ENCODE measurements at regions not wholly inside any gene's neighbourhood (a gene's known extent, or its start where the extent isn't known, plus 50 kb on each side); places are given as distances from the start of the nearest gene placed in this dataset.

DNA sequence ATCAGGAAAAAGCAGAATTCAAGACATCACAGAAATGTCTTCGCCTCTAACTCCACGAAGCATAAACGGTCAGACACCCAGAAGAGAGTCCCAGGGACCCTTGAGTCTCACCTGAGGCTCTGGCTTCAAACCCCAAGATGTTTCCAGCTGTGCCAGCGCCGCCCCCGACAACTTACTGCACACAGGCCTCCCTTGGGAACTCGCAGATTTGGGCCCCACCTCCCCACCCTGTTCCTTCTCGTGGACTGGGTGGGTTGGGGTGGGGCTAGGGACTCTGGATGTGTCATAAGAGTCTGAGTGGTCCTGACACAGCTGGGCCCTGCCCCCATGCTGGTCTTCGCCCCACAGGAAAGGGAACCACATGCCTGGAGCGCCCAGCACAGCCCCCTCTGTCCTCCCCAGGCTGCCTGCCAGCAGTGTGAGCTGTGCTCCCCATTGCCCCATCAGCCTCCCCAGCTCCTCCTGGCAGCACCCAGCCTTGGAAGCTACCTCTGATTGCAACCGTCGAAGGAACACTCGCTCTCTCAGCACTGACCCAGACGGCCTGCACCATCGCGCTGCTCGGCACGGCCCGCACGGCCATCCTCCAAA lies 147.5 kb downstream of the CRYBB2 start:
- no peak for DNase-seq (ENCODE audit: low read depth)

DNA sequence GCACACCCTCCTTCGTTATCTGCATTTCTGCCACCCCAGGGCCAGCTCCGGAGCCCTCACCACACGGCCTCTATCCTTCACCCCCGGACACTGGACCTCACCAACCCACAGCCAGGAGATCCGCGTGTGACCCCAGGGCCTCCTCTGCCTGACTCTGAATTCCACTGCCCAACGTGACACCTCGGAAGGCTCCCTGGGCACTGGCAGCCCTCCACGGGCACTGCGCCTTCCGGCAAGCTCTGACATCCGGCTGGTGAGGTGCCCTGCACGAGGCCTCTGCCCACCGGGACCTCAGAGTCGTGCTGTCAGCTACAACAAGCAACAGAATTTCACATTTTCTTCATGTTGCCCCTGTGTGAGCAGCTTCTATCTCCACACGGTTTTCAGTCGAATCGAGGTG lies 148.3 kb downstream of the CRYBB2 start:
- no peak for DNase-seq (ENCODE audit: low read depth)

DNA sequence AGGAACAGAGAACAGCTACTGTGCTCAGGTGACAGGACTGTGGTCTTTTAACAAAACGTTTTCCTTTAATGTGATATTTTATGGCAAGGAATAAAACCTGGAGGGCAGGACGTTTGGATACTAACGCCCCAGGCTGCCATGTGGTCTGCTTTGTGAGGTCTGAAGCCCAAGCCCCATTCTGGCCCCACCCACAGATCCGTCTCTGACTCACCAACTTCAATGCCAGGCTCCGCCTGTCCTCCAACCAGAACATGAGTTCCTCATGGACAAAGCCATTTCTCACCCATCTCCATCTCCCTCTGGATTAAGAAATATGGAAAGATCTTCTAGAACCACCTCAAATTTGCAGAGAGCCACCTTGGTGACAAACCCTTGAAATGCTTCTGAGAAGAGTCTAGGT lies 148.8 kb downstream of the CRYBB2 start:
- no peak for DNase-seq (ENCODE audit: low read depth)

DNA sequence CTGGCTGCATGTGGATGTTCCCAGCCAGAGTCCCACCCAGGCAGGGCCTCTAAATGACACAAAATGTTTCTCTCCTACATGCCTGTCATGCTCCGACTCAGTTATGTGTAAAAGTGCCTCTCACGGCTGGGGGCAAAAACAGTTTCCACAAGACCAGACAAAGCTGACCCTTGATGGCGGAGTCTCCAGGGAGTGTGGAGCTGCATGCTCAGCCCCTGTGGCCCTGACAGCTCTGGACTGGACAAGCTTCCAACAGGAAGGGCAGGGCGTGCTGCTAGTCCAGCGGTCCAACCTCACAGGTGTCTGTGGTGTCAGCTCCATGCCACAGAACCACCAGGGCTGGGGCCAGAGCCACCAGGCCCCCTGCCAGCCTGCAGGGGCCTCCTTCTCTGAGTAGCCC lies 149.6 kb downstream of the CRYBB2 start:
- DNase-seq (ENCODE audit: low read depth): no peak

DNA sequence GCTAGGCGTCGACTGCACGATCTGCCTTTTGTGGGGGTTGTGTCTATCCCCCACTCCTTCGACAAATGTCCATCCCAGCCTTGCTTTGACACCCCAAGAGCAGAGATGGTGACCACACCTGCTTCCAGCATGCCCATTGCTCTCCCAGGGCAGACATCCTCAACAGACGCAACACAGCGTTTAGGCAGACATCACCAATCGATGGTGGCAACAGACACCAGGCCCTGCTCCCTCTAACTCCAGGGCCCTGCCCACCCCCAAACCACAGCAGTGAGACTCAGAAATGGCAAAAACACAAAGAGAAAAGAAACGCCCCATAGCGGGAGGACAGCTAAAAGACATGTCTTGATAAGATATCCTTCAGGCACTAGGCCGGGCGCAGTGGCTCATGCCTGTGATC lies 150.9 kb downstream of the CRYBB2 start:
- DNase-seq (ENCODE audit: low read depth): no peak

DNA sequence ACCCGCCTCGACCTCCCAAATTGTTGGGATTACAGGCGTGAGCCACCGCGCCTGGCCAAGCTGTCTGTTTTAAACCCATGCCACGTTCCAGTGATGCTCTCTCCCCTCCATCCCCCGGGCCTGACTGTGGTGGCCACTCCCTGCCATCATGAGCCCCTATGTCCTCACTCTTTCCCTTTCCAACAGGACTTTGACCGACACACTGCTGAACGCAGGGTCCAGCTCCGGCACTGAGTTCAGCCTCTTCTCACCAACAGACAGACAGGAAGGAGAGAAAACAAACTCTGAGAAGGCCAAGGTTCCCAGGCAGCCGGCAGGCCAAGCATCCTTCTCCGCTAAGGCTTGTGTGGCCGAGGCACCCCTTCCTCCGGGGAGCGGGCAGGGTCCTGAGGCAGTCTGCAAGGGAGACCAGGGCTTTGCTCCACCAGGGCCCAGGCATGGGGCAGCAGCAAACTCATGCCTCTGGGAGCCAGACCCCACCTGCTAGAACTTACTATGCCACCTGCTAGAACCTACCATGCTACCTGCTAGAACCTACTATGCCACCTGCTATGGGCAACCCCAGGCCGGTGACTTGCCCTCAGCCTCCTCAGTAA lies 152.7 kb downstream of the CRYBB2 start:
- DNase-seq (ENCODE audit: low read depth): no peak

DNA sequence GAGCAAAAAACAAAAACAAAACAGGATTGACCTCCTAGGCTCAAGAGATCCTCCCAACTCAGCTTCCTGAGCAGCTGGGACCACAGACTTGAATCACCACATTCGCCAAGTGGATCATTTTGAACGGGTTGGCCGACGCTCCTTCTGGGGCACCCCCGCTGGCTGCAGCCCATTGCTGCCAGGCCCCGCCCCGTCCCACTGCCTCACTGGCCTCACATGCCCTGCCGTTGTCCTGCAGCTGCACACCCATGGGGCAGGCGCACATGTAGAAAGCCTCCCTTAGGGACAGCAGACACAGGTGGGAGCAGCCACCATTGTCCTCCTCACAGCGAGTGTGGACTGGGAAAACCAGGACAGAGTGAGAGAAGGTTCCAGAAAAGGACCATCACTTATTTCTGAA lies 154.5 kb downstream of the CRYBB2 start:
- no peak for DNase-seq (ENCODE audit: low read depth)

DNA sequence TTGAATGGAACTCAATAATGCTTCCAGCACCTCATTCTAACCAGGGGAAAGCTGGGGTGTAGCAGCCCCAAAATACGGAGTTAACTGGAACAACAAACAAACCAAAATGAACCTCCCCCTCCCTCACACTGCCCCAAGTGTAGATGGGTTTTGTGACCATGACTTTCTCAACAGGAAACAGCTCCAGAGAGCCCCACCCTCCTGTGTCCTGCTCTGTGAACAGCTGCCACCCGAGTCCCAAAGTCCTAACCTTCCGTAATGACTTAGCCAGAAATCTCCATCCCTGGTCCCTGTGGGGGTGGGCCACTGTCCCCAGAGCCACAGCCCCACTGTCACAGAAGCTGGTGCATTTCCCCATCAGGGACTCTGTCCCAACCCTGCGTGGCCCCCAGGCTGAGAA lies 155.4 kb downstream of the CRYBB2 start:
- DNase-seq (ENCODE audit: low read depth): no peak

DNA sequence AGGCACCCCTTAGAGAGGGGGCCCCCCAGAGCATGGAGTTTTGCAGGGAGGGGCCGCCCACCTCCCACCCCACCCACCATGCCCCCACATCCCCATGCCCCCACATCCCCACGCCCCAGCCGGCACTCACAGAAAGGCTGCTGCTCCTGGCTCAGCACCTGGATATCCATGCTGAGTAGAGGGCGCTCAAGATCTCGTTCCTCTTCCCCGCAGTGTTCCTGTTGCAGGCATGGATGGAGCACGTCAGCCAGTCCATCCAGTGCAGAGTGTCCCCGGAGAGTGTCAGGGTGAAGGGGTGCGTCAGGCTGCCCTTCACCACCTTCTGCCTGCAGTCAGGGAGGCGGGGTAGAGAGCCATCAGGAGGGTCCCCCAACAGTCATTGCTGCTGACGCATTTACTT lies 156.2 kb downstream of the CRYBB2 start:
- no peak for DNase-seq (ENCODE audit: low read depth)

DNA sequence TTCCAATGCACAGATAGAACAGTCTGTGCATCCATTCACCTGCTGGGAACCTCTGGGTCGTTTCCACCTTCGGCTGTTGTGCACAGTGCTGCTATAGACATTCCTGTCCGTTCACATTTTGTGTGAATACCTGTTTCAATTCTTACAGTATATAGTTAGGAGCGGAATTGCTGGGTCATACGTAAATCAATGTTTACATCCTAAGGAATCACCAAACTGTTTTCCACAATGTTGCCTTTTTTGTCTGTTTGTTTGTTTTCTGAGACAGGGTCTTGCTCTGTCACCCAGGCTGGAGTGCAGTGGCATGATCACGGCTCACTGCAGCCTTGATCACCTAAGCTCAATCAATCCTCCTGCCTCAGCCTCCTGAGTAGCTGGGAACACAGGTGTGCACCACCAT lies 158.3 kb downstream of the CRYBB2 start:
- DNase-seq (ENCODE audit: low read depth): no peak

DNA sequence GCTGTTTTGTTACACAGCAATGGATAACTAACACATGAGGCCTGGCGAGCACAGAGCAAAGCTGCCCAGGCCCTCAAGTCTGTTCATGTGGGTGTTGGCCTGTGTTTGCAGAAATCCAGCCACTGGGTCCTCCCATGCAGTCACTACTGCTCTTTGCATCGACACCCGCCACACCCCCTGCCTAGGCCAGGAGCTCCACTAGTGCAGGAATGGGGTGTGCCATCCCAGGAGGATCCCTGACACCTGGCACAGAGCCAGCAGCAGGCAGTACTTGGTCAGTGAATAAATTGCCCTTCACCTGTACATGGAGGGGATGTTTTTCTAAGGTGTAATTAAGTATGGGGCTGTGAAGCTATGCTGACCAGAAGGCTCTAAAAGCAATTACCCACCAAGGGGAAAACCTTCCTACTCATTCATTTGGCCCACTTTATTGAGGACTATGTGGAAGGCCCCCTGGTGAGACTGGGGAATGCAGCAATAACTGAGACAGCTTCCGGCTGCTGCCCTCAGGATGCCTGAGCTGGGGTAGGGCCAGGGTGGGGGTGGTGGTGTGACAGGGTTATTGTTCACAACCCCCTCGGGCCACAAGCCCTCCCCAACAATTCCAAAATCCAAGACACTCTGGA lies 160.8 kb downstream of the CRYBB2 start:
- no peak for DNase-seq (ENCODE audit: low read depth)

DNA sequence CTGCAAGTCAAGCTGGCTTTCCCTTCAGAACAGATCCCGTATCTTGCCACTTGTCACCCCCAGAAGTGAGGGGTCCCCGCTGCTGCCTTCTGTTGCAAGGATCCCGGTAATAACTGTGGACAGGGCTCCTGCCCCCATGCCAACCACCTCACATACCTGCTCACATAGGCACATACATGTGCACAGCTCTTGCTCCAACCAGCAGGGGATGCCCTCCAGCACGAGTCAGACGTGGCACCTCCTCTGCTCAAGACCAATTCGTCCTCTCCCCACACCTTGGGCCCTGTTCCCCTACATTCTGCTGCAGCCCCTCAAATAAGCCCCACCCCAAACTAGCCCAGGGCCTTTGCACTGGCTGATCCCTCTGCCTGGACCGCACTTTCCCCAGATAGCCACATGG lies 163.3 kb downstream of the CRYBB2 start:
- no peak for DNase-seq (ENCODE audit: low read depth)

DNA sequence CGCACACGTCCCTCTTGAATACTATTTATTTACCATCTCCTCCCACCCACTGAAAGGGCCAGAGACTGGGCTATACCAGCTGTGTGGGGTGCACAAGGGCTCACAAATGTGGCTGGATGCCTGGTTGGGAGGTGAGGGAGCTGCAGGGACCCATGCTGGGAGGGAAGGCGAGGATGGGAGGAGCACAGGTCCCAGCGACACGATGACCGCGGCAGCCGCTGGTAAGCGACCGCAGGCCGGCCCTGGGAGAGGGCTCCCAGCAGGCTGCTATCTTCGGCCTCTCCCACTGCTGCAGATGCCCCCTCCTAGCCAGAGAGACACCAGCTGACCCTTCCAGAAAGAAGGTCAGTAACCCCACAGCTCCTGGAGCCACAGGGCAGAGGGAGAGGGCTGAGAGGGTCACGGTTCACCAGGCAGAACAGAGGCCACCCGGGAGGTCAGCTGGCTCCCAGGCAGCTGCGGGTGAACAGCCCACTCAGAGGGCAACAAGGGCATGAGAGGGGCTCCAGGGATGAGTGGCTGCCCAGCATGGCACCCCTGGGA lies 163.9 kb downstream of the CRYBB2 start:
- DNase-seq (ENCODE audit: low read depth): no peak

DNA sequence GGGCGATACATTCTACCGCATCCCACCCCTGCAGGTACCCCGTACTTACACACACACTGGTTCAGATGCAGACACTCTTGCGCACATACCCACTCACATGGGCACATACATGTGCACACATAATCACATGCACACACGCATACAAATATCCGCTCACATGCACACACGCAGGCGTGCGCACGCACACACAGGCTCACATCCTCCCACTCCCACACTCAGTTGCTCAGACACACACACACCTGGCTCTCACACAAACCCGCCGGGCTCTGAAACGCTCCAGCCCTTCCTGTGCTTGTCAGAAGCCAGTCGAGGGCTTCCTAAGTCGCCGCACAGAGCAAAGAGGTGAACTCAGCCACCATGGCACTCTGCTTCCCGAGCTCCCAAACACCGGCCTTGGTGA lies 164.5 kb downstream of the CRYBB2 start:
- DNase-seq (ENCODE audit: low read depth): no peak

DNA sequence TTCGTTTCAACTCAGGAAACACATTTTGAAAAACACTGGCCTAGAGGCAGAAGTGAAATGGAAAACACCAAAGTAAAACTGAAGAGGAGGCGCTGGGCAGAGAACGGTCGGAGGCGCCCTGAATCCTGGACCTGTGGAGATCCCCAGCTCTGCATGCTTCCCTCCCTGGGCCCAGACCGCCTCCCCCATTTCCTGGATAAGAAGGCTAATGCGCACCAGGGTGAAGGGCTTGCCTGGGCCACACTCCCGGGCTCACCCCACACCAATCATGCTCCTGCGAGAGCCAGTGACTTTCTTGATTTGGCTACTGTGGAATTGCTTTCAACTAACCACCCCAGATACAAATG lies 167.1 kb downstream of the CRYBB2 start:
- DNase-seq (ENCODE audit: low read depth): no peak

DNA sequence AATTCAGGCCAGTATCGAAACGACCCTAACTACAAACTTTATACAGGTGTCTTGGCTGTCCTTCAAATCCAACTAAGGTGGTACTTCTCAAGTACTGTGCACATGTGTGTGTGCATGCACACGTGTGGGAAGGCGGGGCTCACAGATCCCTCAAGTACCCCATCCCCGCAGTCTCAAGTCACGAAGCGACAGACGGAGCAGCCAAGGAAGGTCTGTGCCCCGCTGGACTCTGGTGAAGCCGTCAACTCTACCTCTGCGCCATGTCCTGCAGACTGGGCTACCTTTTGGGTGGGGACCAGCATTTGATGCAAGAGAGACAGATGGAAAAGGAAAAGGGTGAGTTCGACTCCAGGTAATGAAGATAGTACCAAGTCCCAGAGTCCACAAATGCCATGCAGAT lies 169.0 kb downstream of the CRYBB2 start:
- DNase-seq (ENCODE audit: low read depth): no peak

DNA sequence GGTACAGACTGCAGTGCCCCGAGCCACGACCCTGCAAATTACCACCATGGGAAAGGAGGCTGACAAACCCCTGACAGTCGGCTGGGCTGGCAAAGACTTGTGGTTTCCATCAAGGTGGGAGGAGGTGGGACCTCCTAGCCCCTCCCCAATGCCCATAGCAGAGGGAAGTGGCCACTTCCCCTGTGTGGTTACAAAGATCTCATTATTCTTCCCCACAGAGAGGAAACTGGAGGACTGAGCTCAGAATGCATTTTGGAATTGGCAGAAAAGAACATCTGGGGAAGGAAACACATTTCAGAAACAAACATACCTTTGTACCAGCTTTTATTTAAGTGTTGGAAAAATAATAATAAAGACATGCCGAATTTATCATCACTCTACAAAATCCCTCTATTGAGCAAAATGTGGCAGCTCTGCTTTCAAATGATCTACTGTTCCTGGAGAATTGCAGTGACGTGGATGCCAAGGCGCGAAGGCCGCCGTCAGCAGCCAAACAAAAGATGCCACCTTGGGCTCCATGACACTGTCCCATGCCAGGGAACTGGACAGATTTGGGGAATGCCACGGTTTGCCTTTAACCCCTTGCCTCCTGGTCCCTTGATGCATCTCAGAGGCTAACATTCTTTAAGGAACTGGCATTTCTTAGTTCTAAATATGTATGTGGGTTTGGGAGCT lies 169.6 kb downstream of the CRYBB2 start:
- DNase-seq (ENCODE audit: low read depth): no peak

DNA sequence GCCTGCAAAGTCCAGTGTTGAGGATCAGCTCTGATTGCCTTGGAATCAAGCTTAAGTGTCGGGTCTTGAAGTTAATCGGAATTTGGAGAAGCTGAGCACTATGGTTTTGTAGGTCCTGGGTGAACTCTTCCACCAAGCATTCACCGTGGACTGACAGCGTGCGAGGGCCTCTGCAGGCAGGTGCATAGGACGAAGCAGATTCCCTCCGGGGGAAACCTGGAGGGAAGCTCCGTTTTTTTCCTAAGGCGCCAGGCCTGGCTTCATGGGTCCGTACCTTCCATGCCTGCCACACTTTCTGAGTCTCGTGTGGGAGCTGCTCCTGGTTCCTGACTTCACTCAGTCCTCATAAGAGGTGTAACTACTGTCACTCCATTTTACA lies 170.1 kb downstream of the CRYBB2 start:
- DNase-seq (ENCODE audit: low read depth): no peak

DNA sequence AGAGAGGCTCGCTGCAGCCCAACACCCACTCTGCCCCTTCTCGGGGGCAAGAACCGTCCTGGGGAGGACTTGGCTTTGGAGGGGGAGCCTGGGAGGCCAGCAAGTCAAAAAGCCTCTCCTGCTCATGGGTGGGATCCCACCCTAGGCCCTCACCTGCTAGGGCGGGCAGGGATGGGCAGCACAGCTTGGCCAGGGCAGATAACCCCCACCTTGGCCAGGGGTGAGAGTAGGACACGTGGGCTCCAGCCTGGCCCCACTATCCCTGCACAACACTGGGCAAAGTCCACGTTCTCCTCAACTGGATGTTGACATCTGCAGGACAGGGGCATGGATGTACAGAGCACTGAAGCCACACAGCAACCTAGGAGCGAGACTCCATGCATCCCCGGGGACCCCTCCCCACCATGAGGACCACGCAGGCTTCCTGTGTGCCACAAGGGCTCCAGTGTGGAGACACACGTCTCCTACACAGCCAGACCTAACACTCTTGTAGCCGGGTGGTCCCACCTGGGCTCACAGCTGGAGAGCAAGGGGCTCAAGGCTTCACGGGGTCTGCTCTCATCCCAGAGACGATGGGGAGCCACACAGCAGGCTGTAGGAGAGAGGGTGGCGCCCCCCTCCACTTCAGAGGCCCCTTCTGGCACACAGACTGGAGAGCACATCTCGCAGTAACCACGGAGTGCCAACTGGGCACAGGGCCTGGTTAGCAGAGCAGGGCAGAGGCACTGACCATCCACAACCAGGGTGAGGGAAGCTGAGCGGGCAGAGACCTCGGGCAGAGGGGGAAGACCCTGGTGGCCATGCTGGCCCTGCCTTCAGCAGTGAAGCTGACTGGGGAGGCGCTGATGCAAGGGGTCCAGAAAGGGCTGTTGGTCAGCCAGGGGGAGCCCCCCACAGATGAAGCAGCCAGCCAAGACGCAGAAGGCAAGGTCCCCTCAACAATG lies 171.1 kb downstream of the CRYBB2 start:
- DNase-seq (ENCODE audit: low read depth): no peak

DNA sequence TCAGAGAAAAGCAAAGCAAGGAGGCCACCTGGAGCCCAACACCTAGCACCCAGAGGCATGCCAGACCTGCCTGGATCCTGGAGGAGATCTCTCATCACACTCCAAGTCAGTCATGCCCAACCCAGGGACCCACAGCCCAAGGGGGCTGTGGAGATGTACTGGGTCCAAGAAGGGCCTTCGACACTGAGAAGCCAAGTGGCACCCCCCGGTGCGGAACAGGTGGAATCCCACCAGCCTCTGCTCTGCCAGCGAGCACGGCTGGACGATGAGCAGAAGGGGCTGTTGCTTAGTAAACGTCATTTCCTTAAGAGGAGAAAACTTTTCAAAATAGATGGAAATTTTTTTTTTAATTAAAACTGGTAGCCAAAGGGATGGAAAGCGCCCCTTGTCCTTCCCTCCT lies 171.9 kb upstream of the GRK3 start:
- no peak for DNase-seq (ENCODE audit: low read depth)

DNA sequence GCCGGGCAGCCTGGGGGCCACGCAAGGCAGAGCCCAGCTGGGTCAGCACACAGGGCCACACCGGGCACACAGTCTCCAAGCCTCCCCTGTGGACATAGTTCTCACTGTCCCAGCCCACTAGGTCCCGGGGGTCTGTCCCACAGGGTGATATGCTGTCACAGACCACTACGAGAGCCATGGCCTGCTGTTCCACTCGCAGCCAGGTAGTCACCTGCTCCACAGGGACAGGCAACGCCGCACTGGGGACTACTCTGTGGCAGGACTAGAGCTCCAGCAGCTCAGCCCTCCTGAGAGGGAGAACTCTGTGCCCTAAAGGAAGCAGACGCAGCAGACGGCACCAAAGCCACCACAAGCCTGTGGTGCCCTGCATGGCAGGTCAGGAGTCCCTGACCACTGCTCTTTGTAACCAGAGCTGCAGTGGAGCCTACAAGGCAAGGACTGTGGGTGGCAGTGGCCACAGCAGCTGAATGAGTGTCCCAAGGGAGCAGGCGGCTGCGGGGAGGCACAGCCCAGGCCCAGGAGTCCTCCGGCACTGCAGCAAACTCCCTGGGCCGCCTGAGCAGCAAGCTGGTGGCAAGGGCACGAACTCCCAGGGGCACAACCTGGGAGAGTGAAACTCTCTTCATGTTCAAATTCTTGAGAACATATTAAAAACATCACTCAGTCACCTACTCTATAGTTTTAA lies 171.2 kb upstream of the GRK3 start:
- no peak for DNase-seq (ENCODE audit: low read depth)

DNA sequence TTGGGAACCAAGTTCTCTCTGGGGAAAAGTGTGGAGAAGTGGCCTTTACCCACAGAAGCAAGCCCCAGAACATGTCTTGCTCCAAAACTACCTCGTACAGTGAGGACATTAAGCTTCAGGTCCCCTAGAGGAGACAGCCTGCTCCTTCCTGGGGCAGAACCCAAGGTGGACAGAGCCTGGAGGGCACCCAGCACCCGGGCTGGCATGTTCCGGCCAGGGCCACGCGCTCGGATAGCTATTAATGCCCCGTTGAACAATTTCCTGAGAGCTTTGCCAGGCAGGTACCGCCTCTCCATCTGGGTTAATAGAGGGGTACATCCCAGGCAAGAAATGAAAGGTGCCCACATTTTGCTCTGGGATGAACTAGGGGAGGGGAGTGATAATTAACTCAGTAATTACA lies 169.0 kb upstream of the GRK3 start:
- no peak for DNase-seq (ENCODE audit: low read depth)
